ENCODE measurements at regions not wholly inside any gene's neighbourhood (a gene's known extent, or its start where the extent isn't known, plus 50 kb on each side); places are given as distances from the start of the nearest gene placed in this dataset.

GRCh38 chr19:30895946-30896345 is 453.3 kb downstream of the TSHZ3 start:
- DNase-seq, result peak; percentile 25

- no peak for DNase-seq
Observed at GRCh38 chr19:30891051-30891450, 458.2 kb downstream of the TSHZ3 start.

- DNase-seq, result no peak
Observed at GRCh38 chr19:30890033-30890432, 459.2 kb downstream of the TSHZ3 start.

GRCh38 chr19:30888937-30889336 is 460.3 kb downstream of the TSHZ3 start:
- DNase-seq, result peak; percentile 36

- DNase-seq, result peak; percentile 34
Observed at GRCh38 chr19:30887042-30887441, 462.2 kb downstream of the TSHZ3 start.

GRCh38 chr19:30886222-30886621 is 463.0 kb downstream of the TSHZ3 start:
- DNase-seq, result no peak

GRCh38 chr19:30884146-30884812 is 465.0 kb downstream of the TSHZ3 start:
- DNase-seq, result peak; percentile 44

- DNase-seq, result peak; percentile 22
Observed at GRCh38 chr19:30883071-30883470, 466.2 kb downstream of the TSHZ3 start.

GRCh38 chr19:30882411-30883005 is 466.7 kb downstream of the TSHZ3 start:
- DNase-seq, result peak; percentile 22

GRCh38 chr19:30881930-30882329 is 467.3 kb downstream of the TSHZ3 start:
- DNase-seq, result peak; percentile 45

- peak; percentile 21 for DNase-seq
Observed at GRCh38 chr19:30881281-30881680, 468.0 kb downstream of the TSHZ3 start.

GRCh38 chr19:30880551-30880950 is 468.7 kb downstream of the TSHZ3 start:
- DNase-seq, result peak; percentile 30

GRCh38 chr19:30880151-30880550 is 469.1 kb downstream of the TSHZ3 start:
- DNase-seq, result peak; percentile 24

- DNase-seq, result peak; percentile 14
Observed at GRCh38 chr19:30879736-30880135, 469.5 kb downstream of the TSHZ3 start.

- DNase-seq, result peak; percentile 26
Observed at GRCh38 chr19:30879225-30879624, 470.0 kb downstream of the TSHZ3 start.

- DNase-seq, result peak; percentile 40
Observed at GRCh38 chr19:30878495-30878894, 470.7 kb downstream of the TSHZ3 start.

GRCh38 chr19:30877661-30878113 is 471.5 kb downstream of the TSHZ3 start:
- DNase-seq, result peak; percentile 23

- DNase-seq, result peak; percentile 28
Observed at GRCh38 chr19:30873691-30874090, 475.5 kb downstream of the TSHZ3 start.

- peak; percentile 20 for DNase-seq
Observed at GRCh38 chr19:30873003-30873402, 476.2 kb downstream of the TSHZ3 start.

GRCh38 chr19:30871979-30872378 is 477.3 kb downstream of the TSHZ3 start:
- DNase-seq, result peak; percentile 35

GRCh38 chr19:30870876-30871275 is 478.4 kb downstream of the TSHZ3 start:
- DNase-seq, result peak; percentile 11

GRCh38 chr19:30865511-30865910 is 483.7 kb downstream of the TSHZ3 start:
- DNase-seq, result peak; percentile 19

GRCh38 chr19:30864391-30865215 is 484.6 kb downstream of the TSHZ3 start:
- DNase-seq, result peak; percentile 29

- peak; percentile 38 for DNase-seq
Observed at GRCh38 chr19:30862876-30863275, 486.4 kb downstream of the TSHZ3 start.

All from islet precursor cell (in vitro differentiated cells).